Esophagus squamous epithelium (tissue), 4 donors: ENCODE measurements at regions not wholly inside any gene's neighbourhood (a gene's known extent, or its start where the extent isn't known, plus 50 kb on each side); places are given as distances from the start of the nearest gene placed in this dataset.

Experiments used
- POLR2A ChIP-seq, 4 donors: fragments of 450-650 bp; IDR thresholded peaks; one replicate each; pipeline ENCODE4 v1.6.1; 2017; ENCODE audit warnings: antibody characterized with exemption in 4 of 4, mild to moderate bottlenecking in 4 of 4, moderate library complexity in 3 of 4
- TF ChIP-seq, protein P1 (sequence below), 6 experiments: fragments of 450-650 bp in 4 of 6; fragments of 200-600 bp in 2 of 6; sonication (generic) in 2 of 6; IDR thresholded peaks; one replicate each; pipeline ENCODE4 v1.5.1; 2016 to 2019; ENCODE audit warnings: antibody characterized with exemption in 6 of 6, mild to moderate bottlenecking in 4 of 6, moderate library complexity in 4 of 6

- TF ChIP-seq, protein P1, sequence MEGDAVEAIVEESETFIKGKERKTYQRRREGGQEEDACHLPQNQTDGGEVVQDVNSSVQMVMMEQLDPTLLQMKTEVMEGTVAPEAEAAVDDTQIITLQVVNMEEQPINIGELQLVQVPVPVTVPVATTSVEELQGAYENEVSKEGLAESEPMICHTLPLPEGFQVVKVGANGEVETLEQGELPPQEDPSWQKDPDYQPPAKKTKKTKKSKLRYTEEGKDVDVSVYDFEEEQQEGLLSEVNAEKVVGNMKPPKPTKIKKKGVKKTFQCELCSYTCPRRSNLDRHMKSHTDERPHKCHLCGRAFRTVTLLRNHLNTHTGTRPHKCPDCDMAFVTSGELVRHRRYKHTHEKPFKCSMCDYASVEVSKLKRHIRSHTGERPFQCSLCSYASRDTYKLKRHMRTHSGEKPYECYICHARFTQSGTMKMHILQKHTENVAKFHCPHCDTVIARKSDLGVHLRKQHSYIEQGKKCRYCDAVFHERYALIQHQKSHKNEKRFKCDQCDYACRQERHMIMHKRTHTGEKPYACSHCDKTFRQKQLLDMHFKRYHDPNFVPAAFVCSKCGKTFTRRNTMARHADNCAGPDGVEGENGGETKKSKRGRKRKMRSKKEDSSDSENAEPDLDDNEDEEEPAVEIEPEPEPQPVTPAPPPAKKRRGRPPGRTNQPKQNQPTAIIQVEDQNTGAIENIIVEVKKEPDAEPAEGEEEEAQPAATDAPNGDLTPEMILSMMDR (IDR thresholded peaks at IDR 0.05): no peak
- TF ChIP-seq POLR2A (IDR thresholded peaks at IDR 0.05): no peak
Observed at GRCh38 chr12:74264692-74265091, 272.9 kb upstream of the ATXN7L3B start.
